Endodermal cell (in vitro differentiated cells): ENCODE measurements at regions not wholly inside any gene's neighbourhood (a gene's known extent, or its start where the extent isn't known, plus 50 kb on each side); places are given as distances from the start of the nearest gene placed in this dataset.

Source experiments
- DNase-seq: peaks from one replicate; pipeline ENCODE4 v3.0.0-alpha.2; 2017
- H3K27ac ChIP-seq: 2 replicates; pipeline ENCODE4 v1.5.1; 2013; ENCODE audit warnings: mild to moderate bottlenecking, low read depth, low read length, moderate library complexity
- H3K27me3 ChIP-seq: 2 replicates; pipeline ENCODE4 v1.6.1; 2013; ENCODE audit warnings: mild to moderate bottlenecking, low read length, moderate library complexity; ENCODE audit not compliant: insufficient read depth, control insufficient read depth, poor library complexity, severe bottlenecking
- H3K36me3 ChIP-seq: 2 replicates; pipeline ENCODE4 v1.7.0; 2013; ENCODE audit warnings: mild to moderate bottlenecking, low read length, moderate library complexity; ENCODE audit not compliant: control insufficient read depth, insufficient read depth
- H3K4me1 ChIP-seq: one replicate; pipeline ENCODE4 v1.7.0; 2013; ENCODE audit warnings: low read length; ENCODE audit not compliant: control insufficient read depth, insufficient read depth
- H3K4me3 ChIP-seq: 2 replicates; pipeline ENCODE4 v1.5.1; 2013; ENCODE audit warnings: mild to moderate bottlenecking, low read length, moderate library complexity
- H3K9ac ChIP-seq: 2 replicates; pipeline ENCODE4 v1.6.1; 2013; ENCODE audit warnings: mild to moderate bottlenecking, low read length, moderate library complexity; ENCODE audit not compliant: poor library complexity, severe bottlenecking; ENCODE audit errors: extremely low read depth
- H3K9me3 ChIP-seq: 2 replicates; pipeline ENCODE4 v1.6.1; 2013; ENCODE audit warnings: mild to moderate bottlenecking, low read length, moderate library complexity; ENCODE audit not compliant: control insufficient read depth
- H3K27ac Mint-ChIP-seq: 2 replicates; pipeline ENCODE4 v1.8.0; 2020; ENCODE audit warnings: mixed read lengths
- H3K27me3 Mint-ChIP-seq: 2 replicates; pipeline ENCODE4 v1.8.0; 2021; ENCODE audit warnings: mild to moderate bottlenecking, mixed read lengths; ENCODE audit not compliant: insufficient read depth
- H3K36me3 Mint-ChIP-seq: 2 replicates; pipeline ENCODE4 v1.8.0; 2020; ENCODE audit warnings: low read depth, mixed read lengths
- H3K4me1 Mint-ChIP-seq: 2 replicates; pipeline ENCODE4 v1.8.0; 2020; ENCODE audit warnings: mixed read lengths
- H3K4me3 Mint-ChIP-seq: 2 replicates; pipeline ENCODE4 v1.8.0; 2020; ENCODE audit warnings: mild to moderate bottlenecking, moderate library complexity, mixed read lengths
- H3K9me3 Mint-ChIP-seq: 2 replicates; pipeline ENCODE4 v1.8.0; 2020; ENCODE audit warnings: mild to moderate bottlenecking, mixed read lengths
- WGBS, 2 experiments: methylation state at CpG; one replicate each; pipeline versions ENCODE4 v1.1.5 to v1.1.7; 2013; ENCODE audit warnings: missing lambda C conversion rate in 2 of 2, mixed read lengths in 1 of 2; ENCODE audit not compliant: insufficient coverage in 1 of 2, insufficient read length in 1 of 2; 5-methylcytosine and 5-hydroxymethylcytosine counted together
- TF ChIP-seq, protein P1 (sequence below): fragments of 200-600 bp; sonication (generic); conservative IDR thresholded peaks from 2 replicates; pipeline ENCODE4 v1.5.0; 2021; ENCODE audit warnings: antibody characterized with exemption, mild to moderate bottlenecking

DNA sequence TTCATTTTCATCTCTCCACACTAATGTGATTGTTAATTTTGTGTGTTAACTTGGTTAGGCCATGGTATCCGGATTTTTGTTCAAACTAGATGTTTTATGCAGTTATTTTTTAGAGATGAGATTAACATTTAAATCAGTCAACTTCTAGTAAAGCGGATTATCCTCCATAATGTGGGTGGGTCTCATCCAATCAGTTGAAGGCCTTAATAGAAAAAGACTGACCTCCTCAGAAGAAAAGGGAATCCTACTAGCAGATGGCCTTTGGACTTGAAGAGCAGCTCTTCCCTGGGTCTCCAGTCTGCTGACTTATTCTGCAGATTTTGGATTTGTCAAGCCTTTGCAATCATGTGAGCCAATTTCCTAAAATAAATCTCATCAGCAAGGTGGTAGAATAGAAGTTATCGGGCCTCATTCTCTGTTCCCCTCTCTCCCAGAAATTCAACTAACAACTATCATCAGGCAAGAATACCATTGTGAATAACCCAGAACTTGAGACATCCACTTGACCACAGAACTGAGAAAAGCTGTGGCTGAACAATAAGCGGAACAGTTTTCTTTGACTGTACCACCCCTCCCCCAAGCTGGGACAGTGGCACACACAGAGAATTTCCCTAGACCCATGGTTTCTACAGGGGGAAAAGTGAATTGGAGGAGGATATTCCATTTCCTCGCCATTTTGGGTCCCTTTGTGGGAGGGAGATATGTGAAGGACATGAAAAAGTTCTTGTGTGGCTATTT, 323.0 kb downstream of the UTRN start:
- H3K36me3 ChIP-seq, result peaks cover 5% of the 10 kb centered on the region
- peaks cover 16% of the 10 kb centered on the region for H3K4me1 Mint-ChIP-seq
- H3K27ac ChIP-seq, result no peak overlapping the region
- H3K9ac ChIP-seq, result no peak overlapping the region
- H3K9me3 ChIP-seq, result peaks cover 6% of the 10 kb centered on the region
- H3K36me3 Mint-ChIP-seq, result peaks cover 13% of the 10 kb centered on the region
- peaks cover 6% of the 10 kb centered on the region for H3K4me1 ChIP-seq
- H3K27me3 ChIP-seq, result no peaks in the 10 kb centered on the region
- no peak for DNase-seq
- no peak overlapping the region for H3K4me3 Mint-ChIP-seq
- peaks cover 4% of the 10 kb centered on the region for H3K9me3 Mint-ChIP-seq
- TF ChIP-seq, protein P1, sequence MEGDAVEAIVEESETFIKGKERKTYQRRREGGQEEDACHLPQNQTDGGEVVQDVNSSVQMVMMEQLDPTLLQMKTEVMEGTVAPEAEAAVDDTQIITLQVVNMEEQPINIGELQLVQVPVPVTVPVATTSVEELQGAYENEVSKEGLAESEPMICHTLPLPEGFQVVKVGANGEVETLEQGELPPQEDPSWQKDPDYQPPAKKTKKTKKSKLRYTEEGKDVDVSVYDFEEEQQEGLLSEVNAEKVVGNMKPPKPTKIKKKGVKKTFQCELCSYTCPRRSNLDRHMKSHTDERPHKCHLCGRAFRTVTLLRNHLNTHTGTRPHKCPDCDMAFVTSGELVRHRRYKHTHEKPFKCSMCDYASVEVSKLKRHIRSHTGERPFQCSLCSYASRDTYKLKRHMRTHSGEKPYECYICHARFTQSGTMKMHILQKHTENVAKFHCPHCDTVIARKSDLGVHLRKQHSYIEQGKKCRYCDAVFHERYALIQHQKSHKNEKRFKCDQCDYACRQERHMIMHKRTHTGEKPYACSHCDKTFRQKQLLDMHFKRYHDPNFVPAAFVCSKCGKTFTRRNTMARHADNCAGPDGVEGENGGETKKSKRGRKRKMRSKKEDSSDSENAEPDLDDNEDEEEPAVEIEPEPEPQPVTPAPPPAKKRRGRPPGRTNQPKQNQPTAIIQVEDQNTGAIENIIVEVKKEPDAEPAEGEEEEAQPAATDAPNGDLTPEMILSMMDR, result no peak
- 93 to 100% methylated on average over 1 to 5 of the region's 5 CpGs for WGBS, 2 experiments
- no peaks in the 10 kb centered on the region for H3K27me3 Mint-ChIP-seq
- H3K27ac Mint-ChIP-seq, result no peak overlapping the region
- H3K4me3 ChIP-seq, result no peak overlapping the region

DNA sequence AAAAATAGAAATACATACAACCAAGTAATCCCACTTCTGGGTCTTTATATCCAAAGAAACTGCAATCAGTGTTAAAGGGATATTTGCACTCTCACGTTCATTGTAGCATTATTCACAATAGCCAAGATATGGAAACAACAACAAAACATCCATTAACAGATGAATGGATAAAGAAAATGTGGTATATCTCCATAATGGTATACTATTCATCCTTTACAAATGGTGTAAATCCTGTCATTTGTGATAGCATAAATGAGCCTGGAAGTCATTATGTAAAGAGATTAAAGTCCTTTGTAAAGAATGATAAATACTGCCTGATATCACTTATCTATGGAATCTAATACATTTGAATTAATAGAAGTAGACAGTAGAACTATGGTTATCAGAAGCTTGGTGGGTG, 327.7 kb downstream of the UTRN start:
- H3K36me3 ChIP-seq, result peaks cover 5% of the 10 kb centered on the region
- no peaks in the 10 kb centered on the region for H3K27me3 ChIP-seq
- peaks cover 8% of the 10 kb centered on the region for H3K4me1 ChIP-seq
- H3K9ac ChIP-seq, result no peak overlapping the region
- Mint-ChIP-seq H3K9me3 (peaks cover 4% of the 10 kb centered on the region), H3K27me3 (no peaks in the 10 kb centered on the region), H3K4me1 (peaks cover 35% of the 10 kb centered on the region), H3K27ac (no peak overlapping the region), H3K36me3 (peaks cover 6% of the 10 kb centered on the region), H3K4me3 (no peak overlapping the region)
- WGBS, 2 experiments, result 0% methylated on average over 1 of the region's 1 CpG; no CpG with 5 or more reads in 1 of the 2 experiments
- no peak overlapping the region for H3K4me3 ChIP-seq
- TF ChIP-seq, protein P1, result no peak
- no peak for DNase-seq
- peaks cover 5% of the 10 kb centered on the region for H3K9me3 ChIP-seq
- H3K27ac ChIP-seq, result no peak overlapping the region

DNA sequence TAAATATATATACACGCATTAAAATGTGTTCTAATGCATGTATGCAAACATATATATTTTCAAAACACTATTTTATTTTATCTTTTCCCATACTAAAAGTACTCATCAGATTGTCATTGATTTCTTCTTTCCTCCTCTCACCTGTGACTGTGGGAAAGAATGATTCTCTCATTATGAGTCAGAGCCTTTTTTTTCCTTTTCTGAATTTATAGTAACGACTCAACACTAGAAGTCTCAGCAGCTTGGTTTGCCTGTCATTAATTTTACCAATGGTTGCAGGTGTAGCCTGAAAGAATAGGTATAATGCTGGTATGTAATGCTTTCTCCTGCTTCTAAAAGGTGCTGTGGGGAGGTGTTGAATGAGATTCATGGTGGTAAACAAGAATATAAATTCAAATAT, 328.7 kb downstream of the UTRN start:
- TF ChIP-seq, protein P1, result no peak
- Histone ChIP-seq H3K27ac (no peak overlapping the region), H3K4me1 (peaks cover 8% of the 10 kb centered on the region), H3K9me3 (no peaks in the 10 kb centered on the region), H3K36me3 (no peaks in the 10 kb centered on the region), H3K27me3 (no peaks in the 10 kb centered on the region), H3K4me3 (no peak overlapping the region), H3K9ac (no peak overlapping the region)
- no peaks in the 10 kb centered on the region for H3K27me3 Mint-ChIP-seq
- H3K4me3 Mint-ChIP-seq, result no peak overlapping the region
- no peak for DNase-seq
- no peak overlapping the region for H3K27ac Mint-ChIP-seq
- no peaks in the 10 kb centered on the region for H3K36me3 Mint-ChIP-seq
- peaks cover 4% of the 10 kb centered on the region for H3K9me3 Mint-ChIP-seq
- H3K4me1 Mint-ChIP-seq, result peaks cover 37% of the 10 kb centered on the region
- 85% methylated on average over 1 of the region's 2 CpGs; no CpG with 5 or more reads in 1 of the 2 experiments for WGBS, 2 experiments
